HG03045 (cell line): ENCODE measurements at regions not wholly inside any gene's neighbourhood (a gene's known extent, or its start where the extent isn't known, plus 50 kb on each side); places are given as distances from the start of the nearest gene placed in this dataset.

Source experiments
- ATAC-seq: cut with Tn5 transposase; IDR thresholded peaks from one replicate; pipeline ENCODE4 v1.9.1; 2021; ENCODE audit warnings: mild to moderate bottlenecking, moderate library complexity; ENCODE audit not compliant: unreplicated experiment

DNA sequence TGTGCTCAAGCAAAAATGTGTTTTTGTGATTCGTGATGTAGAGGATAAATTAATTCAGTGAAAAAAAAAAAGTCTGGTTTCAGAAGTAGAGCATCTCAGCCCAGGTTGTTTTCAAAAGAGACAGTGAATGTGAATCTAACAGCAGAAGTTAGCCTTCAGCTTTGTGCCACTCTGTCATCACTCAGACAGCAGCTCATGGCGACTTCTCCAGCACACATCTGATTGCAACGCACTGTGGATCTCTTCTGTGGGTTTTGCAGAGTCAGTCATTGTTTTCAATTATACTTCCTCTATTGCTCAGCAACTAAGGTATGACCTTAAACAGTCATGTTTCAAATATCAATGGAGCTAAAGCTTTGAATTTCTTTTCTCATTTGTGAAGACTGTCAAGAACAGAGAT lies 335.5 kb upstream of the POU3F2 start:
- ATAC-seq: no peak

DNA sequence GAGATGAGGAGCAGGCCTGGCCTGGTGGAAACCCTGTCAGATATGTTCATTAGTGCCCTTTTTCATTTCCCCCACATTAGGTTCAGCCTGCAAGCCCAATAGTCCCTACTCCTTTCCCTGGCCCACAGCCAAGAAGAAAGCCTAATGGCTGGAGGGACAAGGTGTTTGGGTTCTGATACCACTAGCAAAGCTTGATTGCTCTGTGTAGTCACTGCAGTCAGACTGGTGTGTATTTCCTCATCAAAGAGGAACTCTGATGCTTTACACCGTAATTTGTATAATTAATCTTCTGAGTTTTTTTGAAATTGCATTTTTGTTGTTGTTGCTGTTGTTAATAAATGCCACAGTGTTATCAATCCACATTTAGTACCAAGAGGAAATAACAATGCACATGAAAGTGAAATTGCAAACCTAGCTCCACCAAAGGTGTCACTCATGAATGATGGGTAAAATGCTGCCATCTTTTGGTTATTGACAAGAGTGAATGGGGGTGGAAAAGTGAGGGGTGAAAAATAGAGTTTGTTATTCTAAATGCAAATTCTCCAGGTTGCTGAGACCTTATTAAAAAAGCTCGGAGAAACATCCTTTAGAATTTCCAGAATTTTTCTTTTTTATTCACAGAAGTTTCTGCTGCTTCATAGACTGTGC lies 320.2 kb upstream of the POU3F2 start:
- ATAC-seq: no peak

DNA sequence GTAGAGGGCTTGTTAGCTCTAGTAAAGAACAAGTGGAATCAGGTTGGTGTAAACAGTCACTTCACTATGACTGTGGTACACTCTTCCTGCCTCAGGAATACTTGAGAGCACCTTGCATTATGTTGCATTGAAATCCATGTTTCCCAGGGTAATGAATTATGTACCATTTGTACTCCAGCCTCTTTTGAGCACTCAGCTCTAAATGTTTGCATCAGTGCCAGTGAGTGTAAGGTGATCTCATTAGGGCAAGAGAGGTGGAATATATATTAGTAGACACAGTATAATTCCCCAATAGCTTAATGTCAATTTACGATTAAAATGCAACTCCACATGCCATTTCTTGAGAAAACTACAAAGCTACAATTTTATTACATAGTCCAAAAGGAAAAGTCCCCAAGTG lies 319.6 kb upstream of the POU3F2 start:
- no peak for ATAC-seq

- no peak for ATAC-seq
These were observed 318.2 kb upstream of the POU3F2 start for GRCh38 chr6:98516206-98516605.

- no peak for ATAC-seq
These were observed 317.5 kb upstream of the POU3F2 start for GRCh38 chr6:98516866-98517265.

DNA sequence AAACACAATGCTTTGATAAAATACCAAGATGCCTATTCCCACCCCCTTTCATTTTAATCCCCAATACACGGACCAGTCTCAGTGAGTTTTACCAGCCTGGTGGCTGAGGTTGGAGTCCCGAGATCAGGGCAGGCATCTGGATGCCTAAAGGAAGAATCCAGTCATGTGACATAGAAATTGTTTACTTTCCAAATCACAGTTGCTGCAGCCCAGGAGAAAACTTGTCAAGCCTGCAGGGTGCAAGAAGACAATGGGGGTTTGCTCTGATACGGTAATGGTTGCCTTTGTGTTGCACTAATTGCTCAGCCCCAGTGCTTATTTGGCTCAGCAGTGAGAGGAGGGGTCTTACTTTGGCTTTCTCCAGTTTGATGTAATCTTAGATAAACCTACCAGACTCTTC lies 308.5 kb upstream of the POU3F2 start:
- ATAC-seq: no peak

DNA sequence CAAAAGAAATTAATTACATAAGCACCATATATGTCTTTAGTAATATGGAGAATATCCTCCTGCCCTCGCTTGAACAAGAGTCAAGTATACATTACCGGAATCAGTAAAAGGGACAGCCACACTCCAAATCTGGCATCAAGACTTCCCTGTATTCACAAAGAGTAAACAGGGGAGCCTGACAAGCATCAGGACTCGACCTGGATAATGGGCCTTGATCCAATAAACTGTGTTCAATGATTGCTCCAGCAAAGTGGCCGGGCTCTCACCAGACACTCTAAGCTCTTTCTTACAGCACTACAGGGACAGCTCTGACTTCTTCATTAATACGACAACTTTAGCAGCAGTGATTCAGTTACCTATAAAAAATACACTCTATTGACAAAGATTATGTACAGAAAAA lies 307.9 kb upstream of the POU3F2 start:
- ATAC-seq: no peak

- no peak for ATAC-seq
These were observed 305.0 kb upstream of the POU3F2 start for GRCh38 chr6:98529364-98529763.

DNA sequence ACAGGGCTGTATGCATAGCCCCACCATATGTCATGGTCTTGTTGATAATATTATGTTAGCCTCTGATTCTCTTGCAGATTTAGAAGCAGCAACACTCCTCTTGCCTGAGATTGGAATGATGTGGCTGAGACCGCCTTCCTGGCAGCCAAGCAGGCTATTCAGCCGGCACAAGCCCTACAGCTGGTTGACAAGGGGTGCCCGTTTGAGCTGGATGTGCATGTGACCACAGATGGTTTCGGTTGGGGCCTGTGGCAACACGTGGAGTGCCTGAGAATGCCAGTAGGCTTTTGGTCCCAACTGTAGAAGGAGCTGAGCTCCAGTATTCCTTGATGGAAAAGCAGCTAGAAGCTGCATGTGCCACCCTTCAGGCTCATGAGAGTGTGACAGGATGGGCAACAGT lies 303.6 kb upstream of the POU3F2 start:
- no peak for ATAC-seq

GRCh38 chr6:98532004-98532403 lies 302.4 kb upstream of the POU3F2 start:
- no peak for ATAC-seq

- ATAC-seq: no peak
These were observed 294.6 kb upstream of the POU3F2 start for GRCh38 chr6:98539741-98540140.

GRCh38 chr6:98546376-98546775 lies 288.0 kb upstream of the POU3F2 start:
- ATAC-seq: no peak

GRCh38 chr6:98547151-98547550 lies 287.2 kb upstream of the POU3F2 start:
- no peak for ATAC-seq

GRCh38 chr6:98547634-98548033 lies 286.7 kb upstream of the POU3F2 start:
- ATAC-seq: no peak

- ATAC-seq: no peak
These were observed 286.1 kb upstream of the POU3F2 start for GRCh38 chr6:98548301-98548700.

DNA sequence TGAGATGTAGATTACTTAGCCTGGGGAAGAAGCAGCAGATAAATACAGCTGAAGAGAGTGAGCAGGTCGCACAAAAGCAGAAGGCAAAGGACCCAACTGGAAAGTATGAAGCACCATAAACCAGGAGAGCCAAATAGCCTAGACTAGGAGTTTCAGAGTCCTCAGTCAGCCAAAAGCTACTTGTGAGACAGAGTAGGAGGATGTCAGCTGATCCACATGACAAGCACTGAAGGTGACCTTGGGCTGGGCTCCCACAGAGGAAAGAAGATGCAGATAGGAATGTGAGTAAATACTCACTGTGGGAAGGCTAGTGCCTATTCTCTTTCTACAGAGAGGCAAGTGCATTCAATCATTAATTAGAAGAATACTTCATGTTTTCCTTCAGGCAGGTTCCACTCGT lies 274.0 kb upstream of the POU3F2 start:
- no peak for ATAC-seq

DNA sequence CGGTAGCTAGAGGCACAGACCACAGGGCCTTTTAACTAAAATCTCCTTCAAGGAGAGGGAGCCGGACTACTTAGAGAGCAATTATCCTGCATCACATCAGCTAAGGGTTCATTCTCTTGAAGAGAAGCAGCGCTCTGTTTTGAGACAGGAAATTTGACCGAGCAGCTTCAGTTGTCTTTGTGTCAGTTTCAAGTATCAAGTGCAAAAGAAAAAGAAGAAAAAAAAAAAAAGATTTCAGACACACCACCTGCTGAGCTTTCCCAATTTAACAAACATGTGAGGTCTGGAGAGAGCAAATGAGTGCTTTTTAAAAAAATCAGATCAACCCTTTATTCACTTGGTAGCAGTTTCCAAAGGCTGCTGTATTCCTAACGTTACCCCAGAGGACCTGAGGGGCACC lies 273.5 kb upstream of the POU3F2 start:
- ATAC-seq: no peak

DNA sequence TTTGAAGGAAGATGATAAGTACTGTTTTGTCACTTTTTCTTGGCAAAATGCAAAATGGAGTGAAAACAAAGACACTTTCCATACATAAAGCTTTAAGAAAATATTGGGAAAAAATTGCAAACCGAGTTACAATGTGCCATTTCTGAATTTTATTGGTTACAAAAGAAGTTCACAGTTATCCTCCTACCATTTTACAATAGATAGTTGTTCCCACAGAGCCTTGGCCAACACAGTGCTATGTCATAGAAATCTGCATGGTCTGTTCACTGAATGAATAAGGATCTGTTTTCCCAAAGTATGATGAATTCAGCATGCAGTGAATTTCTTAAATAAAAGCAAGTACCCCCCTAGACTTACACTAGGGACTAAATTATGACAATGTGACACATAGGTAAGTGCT lies 268.2 kb upstream of the POU3F2 start:
- ATAC-seq: no peak

DNA sequence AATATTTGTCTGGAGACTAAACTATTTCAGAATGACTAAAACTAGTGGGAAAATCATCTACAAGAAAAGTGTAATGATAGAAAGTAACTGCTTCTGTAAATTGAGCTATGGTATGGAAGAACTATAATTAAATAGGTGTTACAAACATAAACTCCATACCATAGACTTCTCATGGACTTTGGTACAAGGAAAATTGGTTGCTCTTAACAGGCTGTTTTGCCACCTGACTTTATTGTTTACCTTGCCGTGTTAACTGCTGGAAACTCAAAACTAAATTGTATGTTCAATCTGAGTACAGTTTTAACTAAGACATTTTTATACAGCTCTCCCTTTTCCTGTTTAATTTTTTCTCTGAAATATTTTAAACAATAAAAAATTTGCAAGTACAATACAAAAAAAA lies 261.8 kb upstream of the POU3F2 start:
- no peak for ATAC-seq

- no peak for ATAC-seq
These were observed 259.4 kb upstream of the POU3F2 start for GRCh38 chr6:98574984-98575383.

DNA sequence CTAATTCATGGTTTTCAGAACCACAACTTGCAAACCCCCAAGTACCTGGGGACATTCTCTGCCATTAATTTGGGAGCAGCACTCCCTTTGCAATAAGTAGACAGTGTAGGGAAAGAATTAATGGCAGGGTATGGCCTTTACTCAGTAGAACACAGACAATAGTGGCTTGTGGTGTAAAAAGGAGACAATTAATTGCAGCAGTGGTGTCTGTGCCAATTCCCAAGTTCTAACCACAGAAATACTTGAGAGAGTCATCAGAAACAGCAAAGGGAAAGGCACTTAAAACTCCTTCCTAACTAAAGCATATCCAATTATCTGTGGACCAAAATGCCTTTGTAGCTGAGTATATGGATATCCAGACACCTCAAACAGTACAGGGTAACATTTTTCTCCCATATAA lies 257.6 kb upstream of the POU3F2 start:
- no peak for ATAC-seq

DNA sequence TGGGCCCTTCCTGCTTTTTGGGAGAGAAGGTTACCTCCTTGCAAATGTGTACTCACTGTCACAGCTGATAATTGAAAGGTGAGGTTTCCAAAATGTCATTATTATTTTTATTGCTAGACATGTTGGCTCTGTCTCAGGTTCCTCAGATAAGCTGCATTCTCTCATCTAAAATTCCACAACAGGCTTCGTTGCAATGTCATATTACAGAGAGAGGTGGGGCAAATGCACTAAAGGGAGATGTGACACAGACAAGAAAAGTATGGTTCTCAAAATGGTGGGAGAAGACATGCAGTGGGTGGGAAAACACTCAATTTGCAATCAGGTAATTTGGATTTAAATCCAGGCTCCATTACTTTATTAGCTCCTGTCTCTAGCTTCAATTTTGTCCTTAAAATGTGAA lies 256.4 kb upstream of the POU3F2 start:
- ATAC-seq: no peak

GRCh38 chr6:98579079-98579478 lies 255.3 kb upstream of the POU3F2 start:
- no peak for ATAC-seq

DNA sequence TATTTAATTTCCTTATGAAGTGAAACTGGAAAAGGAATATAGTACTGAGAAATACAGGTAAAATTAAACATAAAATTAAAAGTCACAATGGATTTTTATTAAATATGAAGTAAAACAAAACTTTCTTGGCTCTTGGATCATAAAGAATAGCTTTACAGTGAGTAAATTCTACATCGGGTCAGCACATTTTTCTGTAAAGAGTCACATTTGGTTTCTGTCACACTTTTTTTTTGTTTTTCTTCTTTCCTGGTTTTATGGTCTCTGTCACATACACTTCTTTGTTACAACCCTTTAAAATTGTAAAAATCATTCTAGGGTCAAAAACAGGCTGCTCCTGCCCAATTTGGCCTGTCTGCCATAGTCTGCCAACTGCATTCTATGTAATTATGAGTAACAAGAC lies 254.4 kb upstream of the POU3F2 start:
- no peak for ATAC-seq
